ENCODE measurements at regions not wholly inside any gene's neighbourhood (a gene's known extent, or its start where the extent isn't known, plus 50 kb on each side); places are given as distances from the start of the nearest gene placed in this dataset.

DNA sequence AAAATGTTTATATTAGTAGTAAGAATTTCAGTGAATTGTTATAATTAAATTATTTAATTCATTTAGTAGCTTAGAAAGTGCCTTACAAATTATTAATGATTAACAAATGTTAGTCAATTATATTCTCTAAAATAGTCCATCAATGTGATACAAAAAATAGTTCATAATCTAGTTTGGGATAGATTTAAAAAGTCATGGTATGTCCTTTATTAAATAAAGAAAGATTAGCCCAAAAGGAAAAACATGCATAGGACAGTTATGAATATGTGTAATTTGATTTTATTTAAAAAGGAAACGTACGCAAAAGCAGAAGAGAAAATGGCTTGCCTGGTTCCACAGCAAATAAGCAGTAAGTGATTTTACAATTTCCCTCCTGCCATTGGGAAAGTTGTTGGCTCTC, 768.5 kb downstream of the TRIB2 start:
- TF ChIP-seq, protein P1, sequence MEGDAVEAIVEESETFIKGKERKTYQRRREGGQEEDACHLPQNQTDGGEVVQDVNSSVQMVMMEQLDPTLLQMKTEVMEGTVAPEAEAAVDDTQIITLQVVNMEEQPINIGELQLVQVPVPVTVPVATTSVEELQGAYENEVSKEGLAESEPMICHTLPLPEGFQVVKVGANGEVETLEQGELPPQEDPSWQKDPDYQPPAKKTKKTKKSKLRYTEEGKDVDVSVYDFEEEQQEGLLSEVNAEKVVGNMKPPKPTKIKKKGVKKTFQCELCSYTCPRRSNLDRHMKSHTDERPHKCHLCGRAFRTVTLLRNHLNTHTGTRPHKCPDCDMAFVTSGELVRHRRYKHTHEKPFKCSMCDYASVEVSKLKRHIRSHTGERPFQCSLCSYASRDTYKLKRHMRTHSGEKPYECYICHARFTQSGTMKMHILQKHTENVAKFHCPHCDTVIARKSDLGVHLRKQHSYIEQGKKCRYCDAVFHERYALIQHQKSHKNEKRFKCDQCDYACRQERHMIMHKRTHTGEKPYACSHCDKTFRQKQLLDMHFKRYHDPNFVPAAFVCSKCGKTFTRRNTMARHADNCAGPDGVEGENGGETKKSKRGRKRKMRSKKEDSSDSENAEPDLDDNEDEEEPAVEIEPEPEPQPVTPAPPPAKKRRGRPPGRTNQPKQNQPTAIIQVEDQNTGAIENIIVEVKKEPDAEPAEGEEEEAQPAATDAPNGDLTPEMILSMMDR (IDR thresholded peaks at IDR 0.05; ENCODE audit: insufficient read depth, low read length, poor library complexity, severe bottlenecking), result no peak
- TF ChIP-seq EZH2phosphoT487 (conservative IDR thresholded peaks at IDR 0.05; ENCODE audit: low read length), result no peak
